Effector CD8-positive, alpha-beta T cell (primary cell): ENCODE measurements at regions not wholly inside any gene's neighbourhood (a gene's known extent, or its start where the extent isn't known, plus 50 kb on each side); places are given as distances from the start of the nearest gene placed in this dataset.
"Not testable (repeated sequence)": the region's sequence is repeated elsewhere in the genome, so short reads cannot be mapped to it uniquely, and the experiment has no call there.

Source experiments
- DNase-seq: peaks from one replicate; lab custom pipeline; 2025; lab: John Stamatoyannopoulos, UW

GRCh38 chr21:15614766-15615165 is 115.0 kb upstream of the USP25 start:
- no peak for DNase-seq

- no peak for DNase-seq
These were observed 112.8 kb upstream of the USP25 start for GRCh38 chr21:15616864-15617574.

GRCh38 chr21:15617964-15618363 is 111.8 kb upstream of the USP25 start:
- DNase-seq, result no peak

- no peak for DNase-seq
These were observed 108.9 kb upstream of the USP25 start for GRCh38 chr21:15620892-15621291.

- DNase-seq, result no peak
These were observed 105.1 kb upstream of the USP25 start for GRCh38 chr21:15624646-15625045.

- DNase-seq, result no peak
These were observed 104.4 kb upstream of the USP25 start for GRCh38 chr21:15625363-15625762.

GRCh38 chr21:15626031-15626430 is 103.8 kb upstream of the USP25 start:
- no peak for DNase-seq

GRCh38 chr21:15627011-15627410 is 102.8 kb upstream of the USP25 start:
- no peak for DNase-seq

GRCh38 chr21:15627823-15628222 is 102.0 kb upstream of the USP25 start:
- DNase-seq, result no peak

GRCh38 chr21:15631342-15631741 is 98.4 kb upstream of the USP25 start:
- DNase-seq, result no peak

GRCh38 chr21:15634541-15634940 is 95.2 kb upstream of the USP25 start:
- not testable (repeated sequence) for DNase-seq

GRCh38 chr21:15638856-15639549 is 90.8 kb upstream of the USP25 start:
- DNase-seq, result no peak

- DNase-seq, result not testable (repeated sequence)
These were observed 89.7 kb upstream of the USP25 start for GRCh38 chr21:15640113-15640512.

GRCh38 chr21:15644489-15644888 is 85.3 kb upstream of the USP25 start:
- no peak for DNase-seq

- DNase-seq, result no peak
These were observed 84.0 kb upstream of the USP25 start for GRCh38 chr21:15645830-15646229.

GRCh38 chr21:15650735-15651134 is 79.0 kb upstream of the USP25 start:
- DNase-seq, result no peak

- DNase-seq, result no peak
These were observed 78.6 kb upstream of the USP25 start for GRCh38 chr21:15651172-15651571.

- no peak for DNase-seq
These were observed 76.1 kb upstream of the USP25 start for GRCh38 chr21:15653710-15654109.

- DNase-seq, result no peak
These were observed 75.6 kb upstream of the USP25 start for GRCh38 chr21:15654171-15654570.

- no peak for DNase-seq
These were observed 69.9 kb upstream of the USP25 start for GRCh38 chr21:15659753-15660422.

- no peak for DNase-seq
These were observed 69.4 kb upstream of the USP25 start for GRCh38 chr21:15660423-15660804.

GRCh38 chr21:15667010-15667409 is 62.8 kb upstream of the USP25 start:
- DNase-seq, result no peak

GRCh38 chr21:15667819-15668218 is 62.0 kb upstream of the USP25 start:
- no peak for DNase-seq
